ENCODE measurements at regions not wholly inside any gene's neighbourhood (a gene's known extent, or its start where the extent isn't known, plus 50 kb on each side); places are given as distances from the start of the nearest gene placed in this dataset.

DNA sequence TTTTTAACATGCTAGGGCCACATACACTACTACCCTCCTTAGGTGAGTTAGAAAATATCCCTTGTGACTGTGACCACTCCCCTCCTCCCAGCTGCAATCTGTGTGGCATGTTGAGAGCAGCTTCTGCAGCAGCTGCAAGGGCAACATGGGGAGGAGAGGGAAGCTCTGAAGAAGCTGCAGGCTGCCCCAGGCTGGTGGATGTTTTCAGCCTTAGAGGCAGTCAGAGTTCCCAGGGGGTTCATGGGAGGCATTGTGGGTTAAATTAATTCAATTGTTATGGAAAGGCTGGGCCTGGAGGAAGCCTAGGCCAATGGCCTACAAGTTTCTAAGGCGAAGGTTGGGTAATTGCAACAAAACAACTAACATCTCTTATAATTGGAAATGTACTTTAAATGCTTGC is 860.8 kb downstream of the NLGN4Y start:
- intact Hi-C loops (cut with micrococcal nuclease): no loop called here
- POLR2A ChIA-PET: no interaction called here

DNA sequence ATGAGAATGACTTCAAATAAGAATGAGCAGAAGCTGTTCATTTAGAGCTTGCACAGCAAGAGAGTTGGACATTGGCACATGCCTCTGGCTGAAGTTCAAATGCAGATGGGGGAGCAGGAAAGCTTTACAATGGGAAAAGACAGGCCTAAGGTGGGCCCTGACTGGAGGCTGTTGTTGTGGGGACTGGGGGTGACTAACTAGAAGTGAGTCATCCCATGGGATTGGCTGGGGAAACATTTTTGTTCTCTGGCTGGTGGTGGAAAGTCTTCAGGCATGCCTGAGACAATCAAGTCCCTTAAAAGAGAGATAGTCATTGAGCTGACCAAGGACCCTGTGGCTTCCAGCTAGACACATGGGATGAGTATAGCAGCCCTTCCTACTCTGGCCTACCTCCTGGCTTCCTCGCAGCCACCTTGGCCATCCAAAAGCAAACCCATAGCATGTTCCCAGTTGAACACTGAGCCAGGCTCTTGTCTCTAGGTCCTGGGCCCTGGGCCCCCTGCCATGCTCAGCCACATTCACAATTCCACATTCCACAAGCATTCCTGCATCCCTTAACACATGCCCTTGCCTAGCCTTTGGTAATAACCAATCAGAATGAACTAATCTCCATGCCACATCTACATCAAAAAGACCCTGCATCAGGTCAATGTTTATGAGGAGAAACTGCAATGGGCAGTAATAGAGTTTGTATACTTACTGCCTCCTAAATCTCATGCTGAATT is 873.4 kb downstream of the NLGN4Y start:
- H3K27me3 Mint-ChIP-seq: no peaks in the 10 kb centered on the region
- no peak for ATAC-seq

More for the DNA sequence above, 860.8 kb downstream of the NLGN4Y start:
- H3K36me3 ChIP-seq (ENCODE audit: control insufficient read depth in 2 of 3, insufficient read depth in 3 of 3, low read length in 3 of 3): no peaks in the 10 kb centered on the region
- H3K4me1 Mint-ChIP-seq: peaks cover 0 to 3% (median 0%) of the 10 kb centered on the region in 7 donors
- CTCF ChIA-PET: no interaction called here
- no peaks in the 10 kb centered on the region for H3K27me3 Mint-ChIP-seq
- no peaks in the 10 kb centered on the region for H3K9me3 ChIP-seq (ENCODE audit: control insufficient read depth in 2 of 3, low read length in 3 of 3)
- H3K27ac ChIP-seq (ENCODE audit: low read depth, low read length): no peak overlapping the region
- H3K4me3 Mint-ChIP-seq: no peak overlapping the region
- no peak overlapping the region for H3K4me3 ChIP-seq (ENCODE audit: low read length)
- H3K27ac Mint-ChIP-seq: no peak overlapping the region
- H3K36me3 Mint-ChIP-seq: no peaks in the 10 kb centered on the region
- ATAC-seq (no peak), DNase-seq (no peak)
- H3K9me3 Mint-ChIP-seq: peaks cover 0 to 2% (median 0%) of the 10 kb centered on the region in 11 donors
- no peaks in the 10 kb centered on the region for H3K4me1 ChIP-seq (ENCODE audit: control insufficient read depth in 2 of 2, insufficient read depth in 2 of 2, low read length in 2 of 2)
- no peaks in the 10 kb centered on the region for H3K27me3 ChIP-seq (ENCODE audit: control insufficient read depth in 2 of 2, insufficient read depth in 2 of 2, low read length in 2 of 2)

DNA sequence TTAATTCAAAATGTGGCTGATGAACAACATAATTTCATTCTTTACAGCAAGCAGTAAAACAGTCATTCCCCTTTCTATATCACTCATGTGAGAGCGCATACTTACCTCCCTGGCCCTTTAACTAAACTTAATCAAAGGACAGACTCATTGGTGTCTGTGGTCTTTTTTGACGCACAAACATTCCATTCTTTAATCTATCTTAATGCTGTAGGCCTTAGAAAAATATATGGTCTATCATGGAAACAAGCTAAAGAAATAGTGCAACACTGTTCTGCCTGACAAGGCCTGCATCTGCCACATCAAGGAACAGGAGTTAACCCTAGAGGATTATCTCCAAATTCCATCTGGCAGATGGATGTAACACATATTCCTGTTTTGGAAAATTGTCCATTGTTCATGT is 878.1 kb downstream of the NLGN4Y start:
- CTCF ChIA-PET: no interaction called here
- intact Hi-C loops (cut with micrococcal nuclease): no loop called here
- Mint-ChIP-seq H3K4me3 (no peak overlapping the region), H3K27ac (no peak overlapping the region), H3K36me3 (peaks cover 0 to 9% (median 0%) of the 10 kb centered on the region in 5 donors), H3K4me1 (no peaks in the 10 kb centered on the region), H3K9me3 (peaks cover 0 to 5% (median 0%) of the 10 kb centered on the region in 11 donors), H3K27me3 (peaks cover 0 to 5% (median 1%) of the 10 kb centered on the region in 5 donors)
- Histone ChIP-seq H3K27ac (ENCODE audit: low read depth, low read length) (no peak overlapping the region), H3K36me3 (ENCODE audit: control insufficient read depth in 2 of 3, insufficient read depth in 3 of 3, low read length in 3 of 3) (no peaks in the 10 kb centered on the region), H3K4me1 (ENCODE audit: control insufficient read depth in 2 of 2, insufficient read depth in 2 of 2, low read length in 2 of 2) (no peaks in the 10 kb centered on the region), H3K4me3 (ENCODE audit: low read length) (no peak overlapping the region), H3K27me3 (ENCODE audit: control insufficient read depth in 2 of 2, insufficient read depth in 2 of 2, low read length in 2 of 2) (no peaks in the 10 kb centered on the region), H3K9me3 (ENCODE audit: control insufficient read depth in 2 of 3, low read length in 3 of 3) (no peaks in the 10 kb centered on the region)
- POLR2A ChIA-PET: no interaction called here
- no peak for DNase-seq
- ATAC-seq: no peak

More for the DNA sequence above, 873.4 kb downstream of the NLGN4Y start:
- ChIA-PET POLR2A (no interaction called here), CTCF (no interaction called here)
- H3K27ac ChIP-seq (ENCODE audit: low read depth, low read length): no peak overlapping the region
- Mint-ChIP-seq H3K4me3 (no peak overlapping the region), H3K27ac (no peak overlapping the region), H3K4me1 (no peaks in the 10 kb centered on the region), H3K36me3 (peaks cover 0 to 5% (median 0%) of the 10 kb centered on the region in 5 donors), H3K9me3 (no peaks in the 10 kb centered on the region)
- H3K4me1 ChIP-seq (ENCODE audit: control insufficient read depth in 2 of 2, insufficient read depth in 2 of 2, low read length in 2 of 2): no peaks in the 10 kb centered on the region
- H3K36me3 ChIP-seq (ENCODE audit: control insufficient read depth in 2 of 3, insufficient read depth in 3 of 3, low read length in 3 of 3): no peaks in the 10 kb centered on the region
- intact Hi-C loops (cut with micrococcal nuclease): no loop called here
- no peak overlapping the region for H3K4me3 ChIP-seq (ENCODE audit: low read length)
- no peak for DNase-seq
- H3K27me3 ChIP-seq (ENCODE audit: control insufficient read depth in 2 of 2, insufficient read depth in 2 of 2, low read length in 2 of 2): no peaks in the 10 kb centered on the region
- H3K9me3 ChIP-seq (ENCODE audit: control insufficient read depth in 2 of 3, low read length in 3 of 3): no peaks in the 10 kb centered on the region

DNA sequence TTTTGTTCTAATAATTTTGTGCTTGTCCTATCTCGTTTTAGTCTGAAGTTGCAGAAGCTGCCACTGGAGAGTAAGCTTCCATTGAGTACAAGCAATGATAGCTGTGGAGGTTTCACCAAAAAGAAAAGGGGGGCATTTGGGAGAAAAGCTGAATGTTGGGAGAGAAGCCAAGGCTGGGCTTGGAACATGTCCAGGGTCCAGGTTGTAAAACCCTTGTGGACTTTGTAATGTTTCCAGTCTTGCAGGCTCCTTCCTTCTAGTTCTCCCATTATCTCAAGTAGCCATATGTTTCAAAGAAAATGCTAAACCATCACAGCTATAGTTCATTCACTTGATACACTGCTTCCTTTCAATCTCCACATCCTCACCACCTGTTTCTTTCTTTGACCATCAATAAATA is 880.2 kb downstream of the NLGN4Y start:
- no peaks in the 10 kb centered on the region for H3K4me1 Mint-ChIP-seq
- Histone ChIP-seq H3K36me3 (ENCODE audit: control insufficient read depth in 2 of 3, insufficient read depth in 3 of 3, low read length in 3 of 3) (no peaks in the 10 kb centered on the region), H3K27me3 (ENCODE audit: control insufficient read depth in 2 of 2, insufficient read depth in 2 of 2, low read length in 2 of 2) (no peaks in the 10 kb centered on the region), H3K4me3 (ENCODE audit: low read length) (no peak overlapping the region), H3K27ac (ENCODE audit: low read depth, low read length) (no peak overlapping the region), H3K9me3 (ENCODE audit: control insufficient read depth in 2 of 3, low read length in 3 of 3) (no peaks in the 10 kb centered on the region), H3K4me1 (ENCODE audit: control insufficient read depth in 2 of 2, insufficient read depth in 2 of 2, low read length in 2 of 2) (no peaks in the 10 kb centered on the region)
- peaks cover 0 to 13% (median 5%) of the 10 kb centered on the region in 5 donors for H3K27me3 Mint-ChIP-seq
- H3K27ac Mint-ChIP-seq: no peak overlapping the region
- no peak overlapping the region for H3K4me3 Mint-ChIP-seq
- DNase-seq: no peak
- ChIA-PET CTCF (no interaction called here), POLR2A (no interaction called here)
- intact Hi-C loops (cut with micrococcal nuclease): no loop called here
- H3K9me3 Mint-ChIP-seq: peaks cover 0 to 20% (median 0%) of the 10 kb centered on the region in 11 donors
- ATAC-seq: no peak
- peaks cover 0 to 11% (median 0%) of the 10 kb centered on the region in 5 donors for H3K36me3 Mint-ChIP-seq

DNA sequence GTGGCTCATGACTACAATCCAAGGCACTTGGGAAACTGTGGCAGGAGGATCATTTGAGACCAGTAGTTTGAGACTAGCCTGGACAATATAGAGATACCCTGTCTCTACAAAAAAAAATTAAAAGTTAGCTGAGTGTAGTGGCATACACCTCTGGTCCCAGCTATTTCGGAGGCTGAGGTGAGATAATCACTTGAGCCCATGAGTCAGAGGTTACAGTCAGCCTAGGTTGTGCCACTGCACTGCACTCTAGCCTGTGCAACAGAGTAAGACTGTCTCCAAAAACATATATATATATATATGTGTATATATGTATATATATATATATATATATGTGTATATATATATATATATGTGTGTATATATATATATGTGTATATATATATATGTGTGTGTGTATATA is 890.8 kb downstream of the NLGN4Y start:
- Mint-ChIP-seq H3K27ac (no peak overlapping the region), H3K9me3 (no peaks in the 10 kb centered on the region), H3K27me3 (no peaks in the 10 kb centered on the region), H3K4me3 (no peak overlapping the region), H3K36me3 (no peaks in the 10 kb centered on the region), H3K4me1 (no peaks in the 10 kb centered on the region)
- DNase-seq (no peak), ATAC-seq (no peak)
- no peaks in the 10 kb centered on the region for H3K4me1 ChIP-seq (ENCODE audit: control insufficient read depth in 2 of 2, insufficient read depth in 2 of 2, low read length in 2 of 2)
- no peaks in the 10 kb centered on the region for H3K36me3 ChIP-seq (ENCODE audit: control insufficient read depth in 2 of 3, insufficient read depth in 3 of 3, low read length in 3 of 3)
- ChIA-PET POLR2A (no interaction called here), CTCF (no interaction called here)
- H3K9me3 ChIP-seq (ENCODE audit: control insufficient read depth in 2 of 3, low read length in 3 of 3): no peaks in the 10 kb centered on the region
- intact Hi-C loops (cut with micrococcal nuclease): no loop called here
- no peak overlapping the region for H3K27ac ChIP-seq (ENCODE audit: low read depth, low read length)
- H3K4me3 ChIP-seq (ENCODE audit: low read length): no peak overlapping the region
- H3K27me3 ChIP-seq (ENCODE audit: control insufficient read depth in 2 of 2, insufficient read depth in 2 of 2, low read length in 2 of 2): no peaks in the 10 kb centered on the region

DNA sequence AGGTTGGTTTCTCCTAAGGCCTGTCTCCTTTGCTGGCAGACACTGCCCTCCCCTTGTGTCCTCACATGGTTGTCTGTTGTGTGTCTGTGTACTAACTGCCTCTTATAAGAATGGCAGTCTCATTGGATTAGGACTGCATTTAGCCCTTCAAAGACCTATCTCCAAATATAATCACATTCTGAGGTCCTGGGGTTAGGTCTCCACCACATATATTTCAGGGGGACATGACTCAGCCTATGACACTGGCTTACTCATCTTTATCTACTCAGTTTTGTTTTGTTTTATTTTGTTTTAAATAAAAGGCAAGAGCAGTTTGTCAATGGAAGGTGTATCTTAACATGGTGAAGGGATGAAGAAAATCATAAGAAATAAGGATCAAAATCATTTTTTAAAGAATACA is 894.3 kb downstream of the NLGN4Y start:
- Histone ChIP-seq H3K9me3 (ENCODE audit: control insufficient read depth in 2 of 3, low read length in 3 of 3) (no peaks in the 10 kb centered on the region), H3K36me3 (ENCODE audit: control insufficient read depth in 2 of 3, insufficient read depth in 3 of 3, low read length in 3 of 3) (no peaks in the 10 kb centered on the region), H3K4me1 (ENCODE audit: control insufficient read depth in 2 of 2, insufficient read depth in 2 of 2, low read length in 2 of 2) (peaks cover 0 to 1% of the 10 kb centered on the region in 2 donors), H3K27me3 (ENCODE audit: control insufficient read depth in 2 of 2, insufficient read depth in 2 of 2, low read length in 2 of 2) (no peaks in the 10 kb centered on the region), H3K27ac (ENCODE audit: low read depth, low read length) (no peak overlapping the region), H3K4me3 (ENCODE audit: low read length) (no peak overlapping the region)
- no peak overlapping the region for H3K27ac Mint-ChIP-seq
- CTCF ChIA-PET: no interaction called here
- DNase-seq: no peak
- POLR2A ChIA-PET: no interaction called here
- ATAC-seq: no peak
- intact Hi-C loops (cut with micrococcal nuclease): no loop called here
- H3K4me3 Mint-ChIP-seq: no peak overlapping the region
- peaks cover 0 to 4% (median 2%) of the 10 kb centered on the region in 7 donors for H3K4me1 Mint-ChIP-seq
- no peaks in the 10 kb centered on the region for H3K9me3 Mint-ChIP-seq
- H3K27me3 Mint-ChIP-seq: no peaks in the 10 kb centered on the region
- H3K36me3 Mint-ChIP-seq: no peaks in the 10 kb centered on the region

DNA sequence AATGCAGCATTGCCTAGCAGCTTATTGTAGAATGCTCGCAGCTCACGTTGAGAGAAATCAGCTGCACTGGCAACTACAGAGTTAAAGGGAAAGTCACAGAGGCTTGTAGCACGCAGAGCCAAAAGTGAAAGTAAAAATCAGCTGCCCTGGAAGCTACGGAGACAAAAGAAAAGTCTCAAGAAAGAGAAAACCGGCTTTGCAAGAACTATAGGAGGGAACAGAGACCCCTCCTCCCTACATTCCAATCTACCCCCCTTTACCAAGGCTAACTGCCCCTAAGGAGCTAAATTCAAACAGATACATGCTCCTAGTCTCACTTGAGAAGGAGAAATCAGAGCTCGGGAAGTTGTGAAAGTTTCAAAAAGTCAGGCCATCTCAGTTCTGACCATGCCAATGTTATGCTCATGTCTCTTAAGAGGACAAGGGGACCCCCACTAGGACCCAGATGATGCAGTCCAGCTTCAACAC is 900.4 kb downstream of the NLGN4Y start:
- Mint-ChIP-seq H3K27ac (peak overlapping the region in 5 of 9 donors; percentile 94 to 98 (median 98)), H3K4me1 (peaks cover 0 to 27% (median 20%) of the 10 kb centered on the region in 7 donors), H3K9me3 (peaks cover 0 to 21% (median 0%) of the 10 kb centered on the region in 11 donors), H3K4me3 (peak overlapping the region in 5 of 10 donors; percentile 83 to 94 (median 91)), H3K27me3 (peaks cover 0 to 10% (median 0%) of the 10 kb centered on the region in 5 donors), H3K36me3 (peaks cover 0 to 9% (median 0%) of the 10 kb centered on the region in 5 donors)
- DNase-seq (peak in 2 of 9 donors; percentile 38 to 39), ATAC-seq (peak; percentile 66)
- Histone ChIP-seq H3K9me3 (ENCODE audit: control insufficient read depth in 2 of 3, low read length in 3 of 3) (no peaks in the 10 kb centered on the region), H3K4me3 (ENCODE audit: low read length) (peak overlapping the region; percentile 68), H3K27me3 (ENCODE audit: control insufficient read depth in 2 of 2, insufficient read depth in 2 of 2, low read length in 2 of 2) (no peaks in the 10 kb centered on the region), H3K36me3 (ENCODE audit: control insufficient read depth in 2 of 3, insufficient read depth in 3 of 3, low read length in 3 of 3) (no peaks in the 10 kb centered on the region), H3K4me1 (ENCODE audit: control insufficient read depth in 2 of 2, insufficient read depth in 2 of 2, low read length in 2 of 2) (peaks cover 0 to 15% of the 10 kb centered on the region in 2 donors), H3K27ac (ENCODE audit: low read depth, low read length) (peak overlapping the region; percentile 73)
- POLR2A ChIA-PET: interaction anchor here (1.2 to 1.5 kb wide), 2 partner anchors 16 to 31 kb away, joined by 3 to 4 read pairs; no protein-coding TSS in a partner anchor
- intact Hi-C loops (cut with micrococcal nuclease): loop anchor here (1.0 to 10.0 kb wide), 4 partner anchors 32 to 1722 kb away; partner anchors contain the start of gene TMSB4Y (in 2 of the 2)
- CTCF ChIA-PET: no interaction called here
